GM23338 (cell line): ENCODE measurements at regions not wholly inside any gene's neighbourhood (a gene's known extent, or its start where the extent isn't known, plus 50 kb on each side); places are given as distances from the start of the nearest gene placed in this dataset.

Experiments
- ATAC-seq: fragments of 200-7000 bp; cut with Tn5 transposase; 3 replicates; pipeline ENCODE4 v1.9.1; 2020
- DNase-seq: peaks from one replicate; pipeline ENCODE4 v3.0.0-alpha.2; 2015; ENCODE audit warnings: low spot score
- H2AFZ ChIP-seq: fragments of 200-600 bp; sonication (generic); 2 replicates; pipeline ENCODE4 v1.8.0; 2016; ENCODE audit warnings: antibody characterized with exemption, mild to moderate bottlenecking, moderate library complexity
- H3F3A ChIP-seq: fragments of 200-600 bp; sonication (generic); replicated peaks from 2 replicates; pipeline ENCODE4 v1.8.0; 2017; ENCODE audit warnings: antibody characterized with exemption, mixed run types, low read depth
- H3K27ac ChIP-seq: fragments of 200-600 bp; sonication (generic); 2 replicates; pipeline ENCODE4 v1.6.1; 2016; ENCODE audit warnings: low read depth
- H3K27me3 ChIP-seq: fragments of 200-600 bp; sonication (generic); 2 replicates; pipeline ENCODE4 v1.8.0; 2016; ENCODE audit warnings: mild to moderate bottlenecking, mixed run types, moderate library complexity; ENCODE audit not compliant: insufficient read depth
- H3K36me3 ChIP-seq: fragments of 200-600 bp; sonication (generic); 2 replicates; pipeline ENCODE4 v1.8.0; 2016; ENCODE audit warnings: mild to moderate bottlenecking; ENCODE audit not compliant: insufficient read depth
- H3K4me1 ChIP-seq: fragments of 200-600 bp; sonication (generic); 2 replicates; pipeline ENCODE4 v1.8.0; 2016; ENCODE audit warnings: mild to moderate bottlenecking, moderate library complexity; ENCODE audit not compliant: insufficient read depth
- H3K4me2 ChIP-seq: fragments of 200-600 bp; sonication (generic); 2 replicates; pipeline ENCODE4 v1.7.1; 2017; ENCODE audit warnings: mixed run types
- H3K4me3 ChIP-seq: fragments of 200-600 bp; sonication (generic); 2 replicates; pipeline ENCODE4 v1.6.1; 2016; ENCODE audit warnings: mixed run types
- H3K79me2 ChIP-seq: fragments of 200-600 bp; sonication (generic); replicated peaks from 2 replicates; pipeline ENCODE4 v1.8.0; 2017; ENCODE audit warnings: mild to moderate bottlenecking; ENCODE audit not compliant: insufficient read depth
- H3K9me2 ChIP-seq: fragments of 200-600 bp; sonication (generic); 2 replicates; pipeline ENCODE4 v1.8.0; 2017; ENCODE audit not compliant: insufficient read depth
- H4K20me1 ChIP-seq: fragments of 200-600 bp; sonication (generic); replicated peaks from 2 replicates; pipeline ENCODE4 v1.8.0; 2017; ENCODE audit warnings: mild to moderate bottlenecking; ENCODE audit not compliant: insufficient read depth
- H3K27ac Mint-ChIP-seq: 2 replicates; pipeline ENCODE4 v1.8.0; 2020; ENCODE audit warnings: inconsistent platforms, mild to moderate bottlenecking, moderate library complexity, mixed read lengths
- H3K27me3 Mint-ChIP-seq: 3 replicates; pipeline ENCODE4 v1.8.0; 2022; ENCODE audit warnings: low read depth, mild to moderate bottlenecking, moderate library complexity, mixed read lengths, inconsistent platforms; ENCODE audit not compliant: insufficient read depth, poor library complexity
- H3K36me3 Mint-ChIP-seq: 3 replicates; pipeline ENCODE4 v1.8.0; 2021; ENCODE audit warnings: low read depth, mild to moderate bottlenecking, inconsistent platforms, moderate library complexity, mixed read lengths
- H3K4me1 Mint-ChIP-seq: 3 replicates; pipeline ENCODE4 v1.8.0; 2020; ENCODE audit warnings: mild to moderate bottlenecking, inconsistent platforms, mixed read lengths
- H3K4me3 Mint-ChIP-seq: 3 replicates; pipeline ENCODE4 v1.8.0; 2021; ENCODE audit warnings: moderate library complexity, mild to moderate bottlenecking, inconsistent platforms, mixed read lengths
- H3K9me3 Mint-ChIP-seq: 3 replicates; pipeline ENCODE4 v1.8.0; 2020; ENCODE audit warnings: moderate library complexity, mild to moderate bottlenecking, inconsistent platforms, mixed read lengths
- CREB1 ChIP-seq: fragments of 250-450 bp; sonication (Bioruptor Pico); IDR thresholded peaks from 2 replicates; pipeline ENCODE4 v1.5.0; 2020; ENCODE audit warnings: low read depth, mild to moderate bottlenecking, moderate library complexity
- EZH2 ChIP-seq: fragments of 200-600 bp; sonication (generic); IDR thresholded peaks from one replicate; pipeline ENCODE4 v1.8.0; 2017; ENCODE audit warnings: antibody characterized with exemption, mild to moderate bottlenecking, low read depth; ENCODE audit not compliant: unreplicated experiment
- JUNB ChIP-seq: IDR thresholded peaks from one replicate; pipeline ENCODE4 v1.6.1; 2016; ENCODE audit warnings: antibody characterized with exemption; ENCODE audit not compliant: unreplicated experiment
- NANOG ChIP-seq: IDR thresholded peaks from 2 replicates; pipeline ENCODE4 v1.6.1; 2016; ENCODE audit warnings: antibody characterized with exemption, borderline replicate concordance
- STAT1 ChIP-seq: IDR thresholded peaks from one replicate; pipeline ENCODE4 v1.6.1; 2016; ENCODE audit warnings: antibody characterized with exemption; ENCODE audit not compliant: unreplicated experiment
- ZNF331 ChIP-seq: fragments of 250-450 bp; sonication (Bioruptor Pico); IDR thresholded peaks from 2 replicates; pipeline ENCODE4 v1.5.0; 2020; ENCODE audit warnings: low read depth, mild to moderate bottlenecking, moderate library complexity
- ZNF462 ChIP-seq: fragments of 250-450 bp; sonication (Bioruptor Pico); IDR thresholded peaks from 2 replicates; pipeline ENCODE4 v1.5.0; 2020; ENCODE audit warnings: mild to moderate bottlenecking, moderate library complexity
- TF ChIP-seq, protein P1 (sequence below): IDR thresholded peaks from one replicate; pipeline ENCODE4 v1.6.1; 2018; ENCODE audit warnings: antibody characterized with exemption; ENCODE audit not compliant: unreplicated experiment

GRCh38 chr14:30798516-30798915 is 75.8 kb upstream of the COCH start (continued):
- TF ChIP-seq ZNF462 (CRISPR knock-in tag) = no peak
- no peak for TF ChIP-seq STAT1
- TF ChIP-seq NANOG = no peak

DNA sequence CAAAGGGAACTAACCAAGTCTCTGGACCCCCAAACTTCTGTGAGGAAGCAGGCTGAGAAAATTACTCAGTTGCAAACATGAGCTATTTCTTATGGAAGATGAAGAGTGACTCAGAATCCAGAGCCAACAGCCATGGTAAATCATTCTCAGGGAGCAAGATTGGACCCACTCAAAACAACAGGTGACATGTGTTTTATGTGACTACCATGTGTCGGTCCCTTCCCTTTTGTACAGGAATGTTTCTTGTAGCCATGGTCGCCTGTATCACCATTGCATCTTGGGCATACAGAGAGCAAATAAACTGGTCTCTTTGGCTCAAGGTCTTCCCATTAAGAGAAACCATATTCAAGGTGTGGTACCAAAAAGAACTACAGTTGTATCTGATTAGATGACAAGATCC is 75.4 kb upstream of the COCH start:
- Histone ChIP-seq H4K20me1 (no peaks in the 10 kb centered on the region), H3K36me3 (no peaks in the 10 kb centered on the region), H3K27me3 (no peaks in the 10 kb centered on the region), H3K27ac (no peak overlapping the region), H3F3A (no peaks in the 10 kb centered on the region), H3K4me2 (no peak overlapping the region), H3K4me1 (no peaks in the 10 kb centered on the region), H3K79me2 (no peaks in the 10 kb centered on the region), H2AFZ (no peak overlapping the region), H3K4me3 (no peak overlapping the region), H3K9me2 (peaks cover 6% of the 10 kb centered on the region; the same call in 1 of the 2 replicates)
- no peak overlapping the region for H3K27ac Mint-ChIP-seq
- peaks cover 11% of the 10 kb centered on the region for H3K4me1 Mint-ChIP-seq
- DNase-seq (no peak), ATAC-seq (no peak)
- no peaks in the 10 kb centered on the region for H3K36me3 Mint-ChIP-seq
- H3K27me3 Mint-ChIP-seq = no peaks in the 10 kb centered on the region
- H3K4me3 Mint-ChIP-seq = no peak overlapping the region
- H3K9me3 Mint-ChIP-seq = no peaks in the 10 kb centered on the region
- TF ChIP-seq JUNB (no peak), EZH2 (no peak), CREB1 (CRISPR knock-in tag) (no peak), ZNF331 (no peak), NANOG (no peak)
- TF ChIP-seq, protein P1, sequence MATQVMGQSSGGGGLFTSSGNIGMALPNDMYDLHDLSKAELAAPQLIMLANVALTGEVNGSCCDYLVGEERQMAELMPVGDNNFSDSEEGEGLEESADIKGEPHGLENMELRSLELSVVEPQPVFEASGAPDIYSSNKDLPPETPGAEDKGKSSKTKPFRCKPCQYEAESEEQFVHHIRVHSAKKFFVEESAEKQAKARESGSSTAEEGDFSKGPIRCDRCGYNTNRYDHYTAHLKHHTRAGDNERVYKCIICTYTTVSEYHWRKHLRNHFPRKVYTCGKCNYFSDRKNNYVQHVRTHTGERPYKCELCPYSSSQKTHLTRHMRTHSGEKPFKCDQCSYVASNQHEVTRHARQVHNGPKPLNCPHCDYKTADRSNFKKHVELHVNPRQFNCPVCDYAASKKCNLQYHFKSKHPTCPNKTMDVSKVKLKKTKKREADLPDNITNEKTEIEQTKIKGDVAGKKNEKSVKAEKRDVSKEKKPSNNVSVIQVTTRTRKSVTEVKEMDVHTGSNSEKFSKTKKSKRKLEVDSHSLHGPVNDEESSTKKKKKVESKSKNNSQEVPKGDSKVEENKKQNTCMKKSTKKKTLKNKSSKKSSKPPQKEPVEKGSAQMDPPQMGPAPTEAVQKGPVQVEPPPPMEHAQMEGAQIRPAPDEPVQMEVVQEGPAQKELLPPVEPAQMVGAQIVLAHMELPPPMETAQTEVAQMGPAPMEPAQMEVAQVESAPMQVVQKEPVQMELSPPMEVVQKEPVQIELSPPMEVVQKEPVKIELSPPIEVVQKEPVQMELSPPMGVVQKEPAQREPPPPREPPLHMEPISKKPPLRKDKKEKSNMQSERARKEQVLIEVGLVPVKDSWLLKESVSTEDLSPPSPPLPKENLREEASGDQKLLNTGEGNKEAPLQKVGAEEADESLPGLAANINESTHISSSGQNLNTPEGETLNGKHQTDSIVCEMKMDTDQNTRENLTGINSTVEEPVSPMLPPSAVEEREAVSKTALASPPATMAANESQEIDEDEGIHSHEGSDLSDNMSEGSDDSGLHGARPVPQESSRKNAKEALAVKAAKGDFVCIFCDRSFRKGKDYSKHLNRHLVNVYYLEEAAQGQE = no peak
